Panc1 (cell line): ENCODE measurements at regions not wholly inside any gene's neighbourhood (a gene's known extent, or its start where the extent isn't known, plus 50 kb on each side); places are given as distances from the start of the nearest gene placed in this dataset.

Experiments used
- ATAC-seq: fragments of 200-7000 bp; cut with Tn5 transposase; 2 replicates; pipeline ENCODE4 v1.9.1; 2020; ENCODE audit warnings: mild to moderate bottlenecking, moderate library complexity
- BruUV-seq: library from RNA; stranded (reverse); fragments of 400-500 nt; replicated peaks from 2 replicates; lab custom pipeline; 2021; lab: Mats Ljungman, UMichigan
- CTCF ChIA-PET: fragments of 300-600 bp; sonication (Branson Sonifier 250); formaldehyde crosslinking; loops from one replicate; lab custom pipeline; 2022; ENCODE audit warnings: antibody characterized with exemption; lab: Charles Lee
- POLR2A ChIA-PET: fragments of 300-600 bp; sonication (Branson Sonifier 250); formaldehyde crosslinking; loops from one replicate; lab custom pipeline; 2022; ENCODE audit warnings: antibody characterized with exemption; lab: Charles Lee
- DNase-seq: peaks from one replicate; pipeline ENCODE4 v3.0.0-alpha.2; 2010; ENCODE audit warnings: low read depth, low spot score
- H3K27ac ChIP-seq: 2 replicates; pipeline ENCODE4 v1.5.1; 2011; ENCODE audit warnings: mild to moderate bottlenecking, low read length, inconsistent platforms
- H3K27me3 ChIP-seq: fragments of 200-500 bp; sonication (Bioruptor generic); 2 replicates; pipeline ENCODE4 v1.6.0; 2014; ENCODE audit warnings: low read length, inconsistent platforms; ENCODE audit not compliant: control insufficient read depth, insufficient read depth
- H3K36me3 ChIP-seq: fragments of 200-500 bp; sonication (Bioruptor generic); 2 replicates; pipeline ENCODE4 v1.5.1; 2014; ENCODE audit warnings: inconsistent platforms, mild to moderate bottlenecking, low read length, moderate library complexity; ENCODE audit not compliant: control insufficient read depth, insufficient read depth
- H3K4me1 ChIP-seq: 2 replicates; pipeline ENCODE4 v1.5.1; 2011; ENCODE audit warnings: inconsistent platforms, mild to moderate bottlenecking, low read length, moderate library complexity; ENCODE audit not compliant: control insufficient read depth, insufficient read depth
- H3K4me3 ChIP-seq, 2 experiments: 2 replicates each; pipeline ENCODE4 v1.5.1; 2011 to 2012; ENCODE audit warnings: low read depth in 2 of 2, low read length in 2 of 2, mild to moderate bottlenecking in 2 of 2, inconsistent platforms in 1 of 2, moderate library complexity in 1 of 2
- H3K9me3 ChIP-seq: fragments of 200-500 bp; sonication (Bioruptor generic); 2 replicates; pipeline ENCODE4 v1.5.1; 2014; ENCODE audit warnings: low read depth, mild to moderate bottlenecking, inconsistent platforms, low read length, moderate library complexity; ENCODE audit not compliant: control insufficient read depth, insufficient read depth
- CTCF ChIP-seq: fragments of 450-650 bp; IDR thresholded peaks from 2 replicates; pipeline ENCODE4 v1.5.1; 2017; ENCODE audit warnings: mild to moderate bottlenecking
- POLR2AphosphoS5 ChIP-seq: IDR thresholded peaks from 2 replicates; pipeline ENCODE4 v1.6.1; 2012; ENCODE audit warnings: mild to moderate bottlenecking, low read depth, low read length, moderate library complexity
- REST ChIP-seq, 2 experiments: IDR thresholded peaks; 2 replicates each; pipeline ENCODE4 v1.6.1; 2011 to 2012; ENCODE audit warnings: low read depth in 2 of 2, control low read depth in 1 of 2, low read length in 1 of 2, mild to moderate bottlenecking in 1 of 2, moderate library complexity in 1 of 2; ENCODE audit not compliant: insufficient read depth in 1 of 2
- SIN3A ChIP-seq: IDR thresholded peaks from 2 replicates; pipeline ENCODE4 v1.6.1; 2012; ENCODE audit warnings: low read depth, mild to moderate bottlenecking, low read length, moderate library complexity, borderline replicate concordance; ENCODE audit not compliant: insufficient read depth
- TCF7L2 ChIP-seq: IDR thresholded peaks from 2 replicates; pipeline ENCODE4 v1.6.1; 2011; ENCODE audit warnings: mild to moderate bottlenecking, low read depth, low read length, inconsistent platforms
- in situ Hi-C: cut with HindIII; loops from 2 replicates; pipeline ENCODE4 v1.10.0; 2016; ENCODE audit warnings: low sequenced_read_pairs, low pct_unique_long_range_greater_than_20kb
- intact Hi-C: fragments of 100-400 bp; cut with micrococcal nuclease; formaldehyde crosslinking; loops from one replicate; pipeline ENCODE4 v1.10.0; 2022; ENCODE audit not compliant: unreplicated experiment

GRCh38 chr18:41269294-41269693 lies 685.7 kb upstream of the PIK3C3 start:
- H3K27ac ChIP-seq: no peak overlapping the region
- H3K36me3 ChIP-seq: no peaks in the 10 kb centered on the region
- no peak for DNase-seq
- no peaks in the 10 kb centered on the region for H3K4me1 ChIP-seq
- H3K27me3 ChIP-seq: no peaks in the 10 kb centered on the region
- BruUV-seq: no TSS peak
- no peak overlapping the region for H3K4me3 ChIP-seq
- in situ Hi-C loops: no loop called here
- ChIA-PET CTCF (no interaction called here), POLR2A (no interaction called here)
- H3K9me3 ChIP-seq: no peaks in the 10 kb centered on the region
- ATAC-seq: no peak
- no peak for TF ChIP-seq POLR2AphosphoS5
- TF ChIP-seq CTCF: no peak
- no peak for TF ChIP-seq SIN3A
- TF ChIP-seq TCF7L2: no peak
- no peak for TF ChIP-seq REST (IDR thresholded peaks at IDR 0.05; ENCODE audit: insufficient read depth in 1 of 2, low read depth in 2 of 2, low read length in 1 of 2)
- intact Hi-C loops: no loop called here

GRCh38 chr18:41268271-41268670 lies 686.8 kb upstream of the PIK3C3 start:
- H3K27ac ChIP-seq: no peak overlapping the region
- no peaks in the 10 kb centered on the region for H3K9me3 ChIP-seq
- TF ChIP-seq SIN3A: no peak
- TF ChIP-seq TCF7L2: no peak
- no peak for TF ChIP-seq POLR2AphosphoS5
- no peaks in the 10 kb centered on the region for H3K4me1 ChIP-seq
- ATAC-seq (no peak), DNase-seq (no peak)
- no TSS peak for BruUV-seq
- ChIA-PET CTCF (no interaction called here), POLR2A (no interaction called here)
- intact Hi-C loops (no loop called here), in situ Hi-C loops (no loop called here)
- no peaks in the 10 kb centered on the region for H3K27me3 ChIP-seq
- no peaks in the 10 kb centered on the region for H3K36me3 ChIP-seq
- H3K4me3 ChIP-seq: no peak overlapping the region

- CTCF ChIA-PET: no interaction called here
- no peaks in the 10 kb centered on the region for H3K4me1 ChIP-seq
- no peak overlapping the region for H3K4me3 ChIP-seq
- POLR2A ChIA-PET: no interaction called here
- no peak for TF ChIP-seq POLR2AphosphoS5
- no peak for TF ChIP-seq SIN3A
- TF ChIP-seq CTCF: no peak
- TF ChIP-seq TCF7L2: no peak
- no peak for TF ChIP-seq REST (IDR thresholded peaks at IDR 0.05; ENCODE audit: insufficient read depth in 1 of 2, low read depth in 2 of 2, low read length in 1 of 2)
- in situ Hi-C loops (no loop called here), intact Hi-C loops (no loop called here)
- H3K27me3 ChIP-seq: no peaks in the 10 kb centered on the region
- BruUV-seq: no TSS peak
- DNase-seq (no peak), ATAC-seq (no peak)
- no peaks in the 10 kb centered on the region for H3K36me3 ChIP-seq
- no peak overlapping the region for H3K27ac ChIP-seq
- H3K9me3 ChIP-seq: no peaks in the 10 kb centered on the region
Observed at GRCh38 chr18:41266616-41267015, 688.4 kb upstream of the PIK3C3 start.
